ENCODE measurements at regions not wholly inside any gene's neighbourhood (a gene's known extent, or its start where the extent isn't known, plus 50 kb on each side); places are given as distances from the start of the nearest gene placed in this dataset.

DNA sequence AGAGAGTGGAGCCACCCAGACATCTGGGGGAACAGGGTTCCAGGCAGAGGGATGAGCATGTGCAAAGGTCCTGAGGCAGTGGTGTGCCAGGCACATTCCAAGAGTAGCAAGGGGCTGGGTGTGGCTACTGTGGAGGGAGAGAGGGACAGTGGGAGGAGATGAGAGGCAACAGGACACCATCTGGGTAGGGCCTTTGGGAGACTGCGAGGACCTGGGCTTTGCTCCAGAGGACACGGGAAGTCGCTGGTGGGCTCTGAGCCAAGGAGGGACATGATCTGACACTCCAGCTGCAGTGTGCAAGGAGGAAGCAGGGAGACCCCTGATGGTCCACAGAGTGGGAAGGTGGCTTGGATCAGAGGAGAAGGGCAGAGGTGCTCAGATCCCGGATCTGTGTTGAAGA lies 56.7 kb upstream of the MED9 start:
- no peak overlapping the region for H2AFZ ChIP-seq (ENCODE audit: insufficient read depth, low read depth, low read length, poor library complexity, severe bottlenecking)
- H3K4me1 ChIP-seq (ENCODE audit: control insufficient read depth in 2 of 2, insufficient read depth in 2 of 2, low read length in 2 of 2), result no peaks in the 10 kb centered on the region
- H3K4me2 ChIP-seq (replicated peaks; ENCODE audit: low read depth, low read length, poor library complexity, severe bottlenecking), result no peak overlapping the region
- DNase-seq (no peak), ATAC-seq (ENCODE audit: low read depth) (no peak)
- Mint-ChIP-seq H3K4me1 (no peaks in the 10 kb centered on the region), H3K27ac (no peak overlapping the region), H3K27me3 (peaks cover 4% of the 10 kb centered on the region), H3K4me3 (no peak overlapping the region), H3K9me3 (ENCODE audit: insufficient read depth) (no peaks in the 10 kb centered on the region)
- H3K9ac ChIP-seq (ENCODE audit: low read length), result no peak overlapping the region
- no peaks in the 10 kb centered on the region for H3K36me3 ChIP-seq (replicated peaks in 1 of 2; ENCODE audit: control extremely low read depth in 1 of 2, control insufficient read depth in 1 of 2, extremely low read depth in 1 of 2, insufficient read depth in 2 of 2, low read length in 1 of 2)
- intact Hi-C loops (cut with micrococcal nuclease), result no loop called here
- H3K27ac ChIP-seq (ENCODE audit: low read length in 2 of 2), result no peak overlapping the region
- TF ChIP-seq EZH2 (IDR thresholded peaks at IDR 0.05; ENCODE audit: borderline replicate concordance, insufficient read depth, low read depth, low read length, poor library complexity, severe bottlenecking), result no peak
- TF ChIP-seq, protein P1, sequence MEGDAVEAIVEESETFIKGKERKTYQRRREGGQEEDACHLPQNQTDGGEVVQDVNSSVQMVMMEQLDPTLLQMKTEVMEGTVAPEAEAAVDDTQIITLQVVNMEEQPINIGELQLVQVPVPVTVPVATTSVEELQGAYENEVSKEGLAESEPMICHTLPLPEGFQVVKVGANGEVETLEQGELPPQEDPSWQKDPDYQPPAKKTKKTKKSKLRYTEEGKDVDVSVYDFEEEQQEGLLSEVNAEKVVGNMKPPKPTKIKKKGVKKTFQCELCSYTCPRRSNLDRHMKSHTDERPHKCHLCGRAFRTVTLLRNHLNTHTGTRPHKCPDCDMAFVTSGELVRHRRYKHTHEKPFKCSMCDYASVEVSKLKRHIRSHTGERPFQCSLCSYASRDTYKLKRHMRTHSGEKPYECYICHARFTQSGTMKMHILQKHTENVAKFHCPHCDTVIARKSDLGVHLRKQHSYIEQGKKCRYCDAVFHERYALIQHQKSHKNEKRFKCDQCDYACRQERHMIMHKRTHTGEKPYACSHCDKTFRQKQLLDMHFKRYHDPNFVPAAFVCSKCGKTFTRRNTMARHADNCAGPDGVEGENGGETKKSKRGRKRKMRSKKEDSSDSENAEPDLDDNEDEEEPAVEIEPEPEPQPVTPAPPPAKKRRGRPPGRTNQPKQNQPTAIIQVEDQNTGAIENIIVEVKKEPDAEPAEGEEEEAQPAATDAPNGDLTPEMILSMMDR (IDR thresholded peaks at IDR 0.05), result no peak
- ChIA-PET CTCF (no interaction called here), POLR2A (no interaction called here)
- H3K79me2 ChIP-seq (ENCODE audit: control insufficient read depth, insufficient read depth, low read length), result no peaks in the 10 kb centered on the region
- WGBS (ENCODE audit: insufficient coverage), result 94% methylated on average over 3 of the region's 4 CpGs
- peaks cover 0 to 19% (median 8%) of the 10 kb centered on the region in 3 donors for H3K9me3 ChIP-seq (ENCODE audit: control extremely low read depth in 1 of 3, control insufficient read depth in 2 of 3, insufficient read depth in 1 of 3, low read length in 2 of 3)
- H3K27me3 ChIP-seq (replicated peaks in 1 of 4; ENCODE audit: control extremely low read depth in 1 of 4, control insufficient read depth in 3 of 4, insufficient read depth in 4 of 4, low read length in 3 of 4), result peaks cover 0 to 3% (median 0%) of the 10 kb centered on the region in 4 experiments
- no peak overlapping the region for H3K4me3 ChIP-seq (ENCODE audit: control extremely low read depth in 1 of 5, extremely low read depth in 1 of 5, insufficient read depth in 1 of 5, low read depth in 2 of 5, low read length in 4 of 5)
- no peaks in the 10 kb centered on the region for H4K20me1 ChIP-seq (ENCODE audit: control insufficient read depth, insufficient read depth, low read length, poor library complexity, severe bottlenecking)

GRCh38 chr17:17420561-17421269 lies 56.1 kb upstream of the MED9 start:
- 54% methylated on average over 13 of the region's 16 CpGs for WGBS (ENCODE audit: insufficient coverage)
- POLR2A ChIA-PET, result no interaction called here
- Histone ChIP-seq H3K4me3 (ENCODE audit: control extremely low read depth in 1 of 5, extremely low read depth in 1 of 5, insufficient read depth in 1 of 5, low read depth in 2 of 5, low read length in 4 of 5) (no peak overlapping the region), H3K4me2 (replicated peaks; ENCODE audit: low read depth, low read length, poor library complexity, severe bottlenecking) (no peak overlapping the region), H2AFZ (ENCODE audit: insufficient read depth, low read depth, low read length, poor library complexity, severe bottlenecking) (no peak overlapping the region), H3K27ac (ENCODE audit: low read length in 2 of 2) (no peak overlapping the region), H3K4me1 (ENCODE audit: control insufficient read depth in 2 of 2, insufficient read depth in 2 of 2, low read length in 2 of 2) (no peaks in the 10 kb centered on the region), H3K9me3 (ENCODE audit: control extremely low read depth in 1 of 3, control insufficient read depth in 2 of 3, insufficient read depth in 1 of 3, low read length in 2 of 3) (peaks cover 0 to 21% (median 9%) of the 10 kb centered on the region in 3 donors), H4K20me1 (ENCODE audit: control insufficient read depth, insufficient read depth, low read length, poor library complexity, severe bottlenecking) (no peaks in the 10 kb centered on the region), H3K36me3 (replicated peaks in 1 of 2; ENCODE audit: control extremely low read depth in 1 of 2, control insufficient read depth in 1 of 2, extremely low read depth in 1 of 2, insufficient read depth in 2 of 2, low read length in 1 of 2) (no peaks in the 10 kb centered on the region), H3K9ac (ENCODE audit: low read length) (no peak overlapping the region), H3K79me2 (ENCODE audit: control insufficient read depth, insufficient read depth, low read length) (no peaks in the 10 kb centered on the region), H3K27me3 (replicated peaks in 1 of 4; ENCODE audit: control extremely low read depth in 1 of 4, control insufficient read depth in 3 of 4, insufficient read depth in 4 of 4, low read length in 3 of 4) (peaks cover 0 to 3% (median 0%) of the 10 kb centered on the region in 4 experiments)
- Mint-ChIP-seq H3K27me3 (peaks cover 4% of the 10 kb centered on the region), H3K4me3 (no peak overlapping the region), H3K9me3 (ENCODE audit: insufficient read depth) (no peaks in the 10 kb centered on the region), H3K27ac (no peak overlapping the region), H3K4me1 (no peaks in the 10 kb centered on the region)
- CTCF ChIA-PET, result no interaction called here
- TF ChIP-seq, protein P1 (IDR thresholded peaks at IDR 0.05), result no peak
- TF ChIP-seq EZH2 (IDR thresholded peaks at IDR 0.05; ENCODE audit: borderline replicate concordance, insufficient read depth, low read depth, low read length, poor library complexity, severe bottlenecking), result no peak
- ATAC-seq (ENCODE audit: low read depth) (no peak), DNase-seq (no peak)
- intact Hi-C loops (cut with micrococcal nuclease), result no loop called here
